ENCODE measurements at regions not wholly inside any gene's neighbourhood (a gene's known extent, or its start where the extent isn't known, plus 50 kb on each side); places are given as distances from the start of the nearest gene placed in this dataset.

- no peaks in the 10 kb centered on the region for H3K9me3 ChIP-seq
- no peaks in the 10 kb centered on the region for H3K27me3 ChIP-seq
- no peak for DNase-seq
- no peaks in the 10 kb centered on the region for H3K36me3 ChIP-seq
- no peaks in the 10 kb centered on the region for H3K4me1 ChIP-seq
- H3K4me3 ChIP-seq (ENCODE audit: low read depth, low read length), result no peak overlapping the region
- no peak for TF ChIP-seq CTCF (IDR thresholded peaks at IDR 0.05; ENCODE audit: low read depth, low read length)
Measured at GRCh38 chr10:106308284-106308683, 856.2 kb downstream of the SORCS1 start.

- Histone ChIP-seq H3K4me3 (ENCODE audit: low read depth, low read length) (no peak overlapping the region), H3K9me3 (no peaks in the 10 kb centered on the region)
- no peak for TF ChIP-seq CTCF (IDR thresholded peaks at IDR 0.05; ENCODE audit: low read depth, low read length)
Measured at GRCh38 chr10:106304056-106304455, 860.5 kb downstream of the SORCS1 start.

GRCh38 chr10:106302961-106303360, 861.5 kb downstream of the SORCS1 start:
- Histone ChIP-seq H3K4me3 (ENCODE audit: low read depth, low read length) (no peak overlapping the region), H3K9me3 (no peaks in the 10 kb centered on the region), H3K36me3 (no peaks in the 10 kb centered on the region), H3K4me1 (peaks cover 5% of the 10 kb centered on the region; the same call in 1 of the 2 replicates), H3K27me3 (no peaks in the 10 kb centered on the region)
- TF ChIP-seq CTCF (IDR thresholded peaks at IDR 0.05; ENCODE audit: low read depth, low read length), result no peak
- no peak for DNase-seq

More at GRCh38 chr10:106304056-106304455, 860.5 kb downstream of the SORCS1 start:
- Histone ChIP-seq H3K27me3 (no peaks in the 10 kb centered on the region), H3K4me1 (peaks cover 5% of the 10 kb centered on the region; the same call in 1 of the 2 replicates), H3K36me3 (no peaks in the 10 kb centered on the region)
- no peak for DNase-seq

GRCh38 chr10:106301146-106301545, 863.4 kb downstream of the SORCS1 start:
- no peaks in the 10 kb centered on the region for H3K27me3 ChIP-seq
- no peak overlapping the region for H3K4me3 ChIP-seq (ENCODE audit: low read depth, low read length)
- TF ChIP-seq CTCF (IDR thresholded peaks at IDR 0.05; ENCODE audit: low read depth, low read length), result no peak
- no peak for DNase-seq
- no peaks in the 10 kb centered on the region for H3K36me3 ChIP-seq
- peaks cover 5% of the 10 kb centered on the region; the same call in 1 of the 2 replicates for H3K4me1 ChIP-seq
- no peaks in the 10 kb centered on the region for H3K9me3 ChIP-seq

GRCh38 chr10:106296750-106297392, 867.6 kb downstream of the SORCS1 start:
- Histone ChIP-seq H3K27me3 (no peaks in the 10 kb centered on the region), H3K4me1 (no peaks in the 10 kb centered on the region), H3K4me3 (ENCODE audit: low read depth, low read length) (no peak overlapping the region), H3K9me3 (no peaks in the 10 kb centered on the region), H3K36me3 (no peaks in the 10 kb centered on the region)
- TF ChIP-seq CTCF (IDR thresholded peaks at IDR 0.05; ENCODE audit: low read depth, low read length), result no peak
- DNase-seq, result no peak

- TF ChIP-seq CTCF (IDR thresholded peaks at IDR 0.05; ENCODE audit: low read depth, low read length), result no peak
- no peaks in the 10 kb centered on the region for H3K36me3 ChIP-seq
- no peak for DNase-seq
Measured at GRCh38 chr10:106284802-106285587, 879.5 kb downstream of the SORCS1 start.

More at GRCh38 chr10:106284802-106285587, 879.5 kb downstream of the SORCS1 start:
- no peak overlapping the region for H3K4me3 ChIP-seq (ENCODE audit: low read depth, low read length)
- no peaks in the 10 kb centered on the region for H3K9me3 ChIP-seq
- H3K4me1 ChIP-seq, result no peaks in the 10 kb centered on the region
- H3K27me3 ChIP-seq, result no peaks in the 10 kb centered on the region

All from BE2C (cell line).